Activated CD8-positive, alpha-beta T cell treated with anti-CD3 and anti-CD28 coated beads, Interleukin-2, amount 10 ng/mL, durations not matched to agents 7 days and 5 days (primary cell): ENCODE measurements at regions not wholly inside any gene's neighbourhood (a gene's known extent, or its start where the extent isn't known, plus 50 kb on each side); places are given as distances from the start of the nearest gene placed in this dataset.
"Not testable (repeated sequence)": the region's sequence is repeated elsewhere in the genome, so short reads cannot be mapped to it uniquely, and the experiment has no call there.

Experiments used
- ATAC-seq: fragments of 150-1000 bp; cut with Tn5 transposase; one replicate; pipeline ENCODE4 v1.10.0; 2021; ENCODE audit warnings: moderate library complexity
- CTCF ChIA-PET: fragments of 350-600 bp; sonication (Branson Sonifier 250); formaldehyde crosslinking; loops from one replicate; lab custom pipeline; 2021; ENCODE audit warnings: antibody characterized with exemption; lab: Charles Lee
- POLR2A ChIA-PET: fragments of 350-600 bp; sonication (Branson Sonifier 250); formaldehyde crosslinking; loops from one replicate; lab custom pipeline; 2021; ENCODE audit warnings: antibody characterized with exemption; lab: Charles Lee
- DNase-seq: peaks from one replicate; pipeline ENCODE4 v3.0.0-alpha.2; 2020
- H3K27ac Mint-ChIP-seq: one replicate; pipeline ENCODE4 v1.8.0; 2021; ENCODE audit warnings: mild to moderate bottlenecking, mixed read lengths
- H3K27me3 Mint-ChIP-seq: one replicate; pipeline ENCODE4 v1.8.0; 2021; ENCODE audit warnings: low read depth, mixed read lengths
- H3K36me3 Mint-ChIP-seq: one replicate; pipeline ENCODE4 v1.8.0; 2021; ENCODE audit warnings: low read depth, mixed read lengths
- H3K4me1 Mint-ChIP-seq: one replicate; pipeline ENCODE4 v1.8.0; 2021; ENCODE audit warnings: low read depth, mixed read lengths
- H3K4me3 Mint-ChIP-seq: one replicate; pipeline ENCODE4 v1.8.0; 2021; ENCODE audit warnings: mild to moderate bottlenecking, mixed read lengths
- H3K9me3 Mint-ChIP-seq: one replicate; pipeline ENCODE4 v1.8.0; 2022; ENCODE audit warnings: mixed read lengths; ENCODE audit not compliant: insufficient read depth

GRCh38 chr2:104939570-104940217, 85.8 kb downstream of the POU3F3 start:
- peaks cover 6% of the 10 kb centered on the region for H3K27me3 Mint-ChIP-seq
- H3K27ac Mint-ChIP-seq, result no peak overlapping the region
- ChIA-PET CTCF (no interaction called here), POLR2A (no interaction called here)
- H3K4me1 Mint-ChIP-seq, result no peaks in the 10 kb centered on the region
- H3K9me3 Mint-ChIP-seq, result no peaks in the 10 kb centered on the region
- DNase-seq (no peak), ATAC-seq (no peak)
- H3K4me3 Mint-ChIP-seq, result no peak overlapping the region
- no peaks in the 10 kb centered on the region for H3K36me3 Mint-ChIP-seq

GRCh38 chr2:104944495-104944894, 90.6 kb downstream of the POU3F3 start:
- no peaks in the 10 kb centered on the region for H3K9me3 Mint-ChIP-seq
- ChIA-PET CTCF (no interaction called here), POLR2A (no interaction called here)
- DNase-seq (no peak), ATAC-seq (no peak)
- H3K4me3 Mint-ChIP-seq, result no peak overlapping the region
- no peaks in the 10 kb centered on the region for H3K27me3 Mint-ChIP-seq
- H3K4me1 Mint-ChIP-seq, result no peaks in the 10 kb centered on the region
- no peaks in the 10 kb centered on the region for H3K36me3 Mint-ChIP-seq
- H3K27ac Mint-ChIP-seq, result no peak overlapping the region

GRCh38 chr2:104945121-104945520, 91.2 kb downstream of the POU3F3 start:
- ChIA-PET CTCF (interaction anchor here (1.1 kb wide), 1 partner anchor 95 kb away, joined by 3 read pairs; no protein-coding TSS in a partner anchor), POLR2A (no interaction called here)
- Mint-ChIP-seq H3K9me3 (no peaks in the 10 kb centered on the region), H3K36me3 (no peaks in the 10 kb centered on the region), H3K27me3 (no peaks in the 10 kb centered on the region), H3K4me3 (no peak overlapping the region), H3K4me1 (no peaks in the 10 kb centered on the region), H3K27ac (no peak overlapping the region)
- DNase-seq (no peak), ATAC-seq (no peak)

- DNase-seq, result no peak
- ATAC-seq, result no peak
- Mint-ChIP-seq H3K4me3 (no peak overlapping the region), H3K36me3 (no peaks in the 10 kb centered on the region), H3K9me3 (no peaks in the 10 kb centered on the region), H3K27ac (no peak overlapping the region), H3K4me1 (no peaks in the 10 kb centered on the region), H3K27me3 (no peaks in the 10 kb centered on the region)
- ChIA-PET POLR2A (no interaction called here), CTCF (interaction anchor here (1.1 kb wide), 1 partner anchor 96 kb away, joined by 3 read pairs; no protein-coding TSS in a partner anchor)
Observed at GRCh38 chr2:104945866-104946265, 92.0 kb downstream of the POU3F3 start.

DNA sequence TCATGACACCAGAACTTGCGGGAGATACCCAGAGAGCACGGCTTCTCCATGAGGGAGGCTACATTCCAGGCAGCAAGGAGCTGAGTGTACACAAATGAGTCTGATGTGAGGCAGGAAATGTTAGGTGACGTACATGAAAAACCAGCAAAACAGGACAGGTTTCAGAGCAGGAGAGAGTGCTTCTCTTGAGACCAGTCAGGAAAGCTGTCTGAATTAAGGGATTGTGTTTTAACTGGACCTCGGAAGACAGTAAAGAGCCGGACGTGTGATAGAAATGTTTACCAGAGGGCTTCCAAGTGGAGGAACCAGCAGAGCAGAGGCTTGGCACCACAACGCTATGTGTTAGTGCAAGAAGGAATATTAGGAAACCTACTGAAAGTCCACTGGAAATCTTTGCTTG, 90.4 kb upstream of the MRPS9 start:
- H3K27me3 Mint-ChIP-seq, POLR2A ChIA-PET, CTCF ChIA-PET, DNase-seq, ATAC-seq, H3K36me3 Mint-ChIP-seq, H3K27ac Mint-ChIP-seq, H3K4me1 Mint-ChIP-seq, H3K9me3 Mint-ChIP-seq, H3K4me3 Mint-ChIP-seq: not testable (repeated sequence)

- POLR2A ChIA-PET, result no interaction called here
- ATAC-seq, result no peak
- no peak overlapping the region for H3K4me3 Mint-ChIP-seq
- no peak overlapping the region for H3K27ac Mint-ChIP-seq
- CTCF ChIA-PET, result no interaction called here
- peaks cover 3% of the 10 kb centered on the region for H3K27me3 Mint-ChIP-seq
- no peak for DNase-seq
- H3K4me1 Mint-ChIP-seq, result no peaks in the 10 kb centered on the region
- H3K9me3 Mint-ChIP-seq, result no peaks in the 10 kb centered on the region
- H3K36me3 Mint-ChIP-seq, result no peaks in the 10 kb centered on the region
Observed at GRCh38 chr2:104952976-104953375, 84.9 kb upstream of the MRPS9 start.

- no peaks in the 10 kb centered on the region for H3K4me1 Mint-ChIP-seq
- CTCF ChIA-PET, result interaction anchor here (1.4 kb wide), 1 partner anchor 25 kb away, joined by 3 read pairs; no protein-coding TSS in a partner anchor
Observed at GRCh38 chr2:104965900-104966299, 72.0 kb upstream of the MRPS9 start.

GRCh38 chr2:104969564-104969963, 68.3 kb upstream of the MRPS9 start:
- ATAC-seq, result no peak
- no peak overlapping the region for H3K27ac Mint-ChIP-seq
- ChIA-PET CTCF (no interaction called here), POLR2A (no interaction called here)
- H3K27me3 Mint-ChIP-seq, result no peaks in the 10 kb centered on the region
- no peaks in the 10 kb centered on the region for H3K4me1 Mint-ChIP-seq
- no peak overlapping the region for H3K4me3 Mint-ChIP-seq
- no peaks in the 10 kb centered on the region for H3K36me3 Mint-ChIP-seq
- DNase-seq, result no peak
- no peaks in the 10 kb centered on the region for H3K9me3 Mint-ChIP-seq

More at GRCh38 chr2:104965900-104966299, 72.0 kb upstream of the MRPS9 start:
- POLR2A ChIA-PET, result no interaction called here
- no peak overlapping the region for H3K4me3 Mint-ChIP-seq
- H3K27me3 Mint-ChIP-seq, result no peaks in the 10 kb centered on the region
- no peaks in the 10 kb centered on the region for H3K9me3 Mint-ChIP-seq
- no peaks in the 10 kb centered on the region for H3K36me3 Mint-ChIP-seq
- H3K27ac Mint-ChIP-seq, result no peak overlapping the region
- DNase-seq (no peak), ATAC-seq (no peak)

GRCh38 chr2:104975371-104975770, 62.5 kb upstream of the MRPS9 start:
- no peaks in the 10 kb centered on the region for H3K27me3 Mint-ChIP-seq
- no peaks in the 10 kb centered on the region for H3K9me3 Mint-ChIP-seq
- H3K27ac Mint-ChIP-seq, result no peak overlapping the region
- H3K36me3 Mint-ChIP-seq, result no peaks in the 10 kb centered on the region
- POLR2A ChIA-PET, result no interaction called here
- H3K4me3 Mint-ChIP-seq, result no peak overlapping the region
- CTCF ChIA-PET, result interaction anchor here (0.7 kb wide), 1 partner anchor 127 kb away, joined by 3 read pairs; no protein-coding TSS in a partner anchor
- no peak for ATAC-seq
- H3K4me1 Mint-ChIP-seq, result peaks cover 9% of the 10 kb centered on the region
- DNase-seq, result no peak

GRCh38 chr2:104975851-104976250, 62.0 kb upstream of the MRPS9 start:
- Mint-ChIP-seq H3K9me3 (no peaks in the 10 kb centered on the region), H3K4me1 (peaks cover 9% of the 10 kb centered on the region), H3K27me3 (no peaks in the 10 kb centered on the region), H3K4me3 (no peak overlapping the region), H3K36me3 (no peaks in the 10 kb centered on the region), H3K27ac (no peak overlapping the region)
- ATAC-seq (no peak), DNase-seq (no peak)
- ChIA-PET POLR2A (no interaction called here), CTCF (interaction anchor here (1.1 kb wide), 1 partner anchor 111 kb away, joined by 3 read pairs; no protein-coding TSS in a partner anchor)

- Mint-ChIP-seq H3K36me3 (no peaks in the 10 kb centered on the region), H3K9me3 (no peaks in the 10 kb centered on the region), H3K4me3 (no peak overlapping the region), H3K27ac (no peak overlapping the region), H3K4me1 (peaks cover 9% of the 10 kb centered on the region), H3K27me3 (no peaks in the 10 kb centered on the region)
- POLR2A ChIA-PET, result no interaction called here
- no peak for ATAC-seq
- DNase-seq, result peak; percentile 26
- CTCF ChIA-PET, result interaction anchor here (1.1 kb wide), 1 partner anchor 111 kb away, joined by 3 read pairs; no protein-coding TSS in a partner anchor
Observed at GRCh38 chr2:104976603-104977120, 61.2 kb upstream of the MRPS9 start.

- Mint-ChIP-seq H3K4me1 (peaks cover 9% of the 10 kb centered on the region), H3K27me3 (no peaks in the 10 kb centered on the region), H3K36me3 (no peaks in the 10 kb centered on the region), H3K9me3 (no peaks in the 10 kb centered on the region), H3K27ac (no peak overlapping the region), H3K4me3 (no peak overlapping the region)
- DNase-seq (no peak), ATAC-seq (no peak)
- ChIA-PET CTCF (no interaction called here), POLR2A (no interaction called here)
Observed at GRCh38 chr2:104977958-104978357, 59.9 kb upstream of the MRPS9 start.
